GM12891 (cell line): ENCODE measurements at regions not wholly inside any gene's neighbourhood (a gene's known extent, or its start where the extent isn't known, plus 50 kb on each side); places are given as distances from the start of the nearest gene placed in this dataset.

Source experiments
- POLR2A ChIP-seq: IDR thresholded peaks from 2 replicates; pipeline ENCODE4 v1.6.1; 2011; ENCODE audit warnings: low read depth, low read length, control low read depth
- POLR2AphosphoS5 ChIP-seq: IDR thresholded peaks from 2 replicates; pipeline ENCODE4 v1.6.1; 2011; ENCODE audit warnings: low read depth, low read length, control low read depth
- POU2F2 ChIP-seq: IDR thresholded peaks from 2 replicates; pipeline ENCODE4 v1.6.1; 2011; ENCODE audit warnings: low read depth, mild to moderate bottlenecking, control low read depth, low read length, moderate library complexity
- SPI1 ChIP-seq: IDR thresholded peaks from 2 replicates; pipeline ENCODE4 v1.6.1; 2011; ENCODE audit warnings: low read depth, low read length, control low read depth
- TAF1 ChIP-seq: IDR thresholded peaks from 2 replicates; pipeline ENCODE4 v1.6.1; 2011; ENCODE audit warnings: low read depth, low read length, control low read depth

GRCh38 chr12:114986178-114986714, 302.3 kb upstream of the TBX3 start:
- TF ChIP-seq POLR2A (no peak), POLR2AphosphoS5 (no peak), TAF1 (no peak), SPI1 (no peak), POU2F2 (no peak)
